ENCODE measurements at regions not wholly inside any gene's neighbourhood (a gene's known extent, or its start where the extent isn't known, plus 50 kb on each side); places are given as distances from the start of the nearest gene placed in this dataset.
"Not testable (repeated sequence)": the region's sequence is repeated elsewhere in the genome, so short reads cannot be mapped to it uniquely, and the experiment has no call there.

- no peak for DNase-seq (ENCODE audit: low read depth)
- in situ Hi-C loops (cut with HindIII; ENCODE audit: low pct_unique_long_range_greater_than_20kb, low sequenced_read_pairs) = no loop called here
These were observed 88.1 kb downstream of the POSTN start for GRCh38 chr13:37510441-37510840.

- no peak for DNase-seq (ENCODE audit: low read depth)
- in situ Hi-C loops (cut with HindIII; ENCODE audit: low pct_unique_long_range_greater_than_20kb, low sequenced_read_pairs) = no loop called here
These were observed 93.0 kb downstream of the POSTN start for GRCh38 chr13:37505531-37505930.

- in situ Hi-C loops (cut with HindIII; ENCODE audit: low pct_unique_long_range_greater_than_20kb, low sequenced_read_pairs) = no loop called here
- DNase-seq (ENCODE audit: low read depth) = no peak
These were observed 94.3 kb downstream of the POSTN start for GRCh38 chr13:37504251-37504650.

GRCh38 chr13:37503287-37503686 lies 95.3 kb downstream of the POSTN start:
- no peak for DNase-seq (ENCODE audit: low read depth)
- in situ Hi-C loops (cut with HindIII; ENCODE audit: low pct_unique_long_range_greater_than_20kb, low sequenced_read_pairs) = no loop called here

- in situ Hi-C loops (cut with HindIII; ENCODE audit: low pct_unique_long_range_greater_than_20kb, low sequenced_read_pairs); DNase-seq (ENCODE audit: low read depth): not testable (repeated sequence)
These were observed 96.1 kb downstream of the POSTN start for GRCh38 chr13:37502303-37502993.

GRCh38 chr13:37501187-37501586 lies 97.4 kb downstream of the POSTN start:
- in situ Hi-C loops (cut with HindIII; ENCODE audit: low pct_unique_long_range_greater_than_20kb, low sequenced_read_pairs) = no loop called here

GRCh38 chr13:37495046-37495445 lies 103.5 kb downstream of the POSTN start:
- in situ Hi-C loops (cut with HindIII; ENCODE audit: low pct_unique_long_range_greater_than_20kb, low sequenced_read_pairs) = no loop called here

More at GRCh38 chr13:37501187-37501586, 97.4 kb downstream of the POSTN start:
- no peak for DNase-seq (ENCODE audit: low read depth)

GRCh38 chr13:37493775-37494174 lies 104.8 kb downstream of the POSTN start:
- no peak for DNase-seq (ENCODE audit: low read depth)
- in situ Hi-C loops (cut with HindIII; ENCODE audit: low pct_unique_long_range_greater_than_20kb, low sequenced_read_pairs) = no loop called here

More at GRCh38 chr13:37495046-37495445, 103.5 kb downstream of the POSTN start:
- peak; percentile 53 for DNase-seq (ENCODE audit: low read depth)

DNA sequence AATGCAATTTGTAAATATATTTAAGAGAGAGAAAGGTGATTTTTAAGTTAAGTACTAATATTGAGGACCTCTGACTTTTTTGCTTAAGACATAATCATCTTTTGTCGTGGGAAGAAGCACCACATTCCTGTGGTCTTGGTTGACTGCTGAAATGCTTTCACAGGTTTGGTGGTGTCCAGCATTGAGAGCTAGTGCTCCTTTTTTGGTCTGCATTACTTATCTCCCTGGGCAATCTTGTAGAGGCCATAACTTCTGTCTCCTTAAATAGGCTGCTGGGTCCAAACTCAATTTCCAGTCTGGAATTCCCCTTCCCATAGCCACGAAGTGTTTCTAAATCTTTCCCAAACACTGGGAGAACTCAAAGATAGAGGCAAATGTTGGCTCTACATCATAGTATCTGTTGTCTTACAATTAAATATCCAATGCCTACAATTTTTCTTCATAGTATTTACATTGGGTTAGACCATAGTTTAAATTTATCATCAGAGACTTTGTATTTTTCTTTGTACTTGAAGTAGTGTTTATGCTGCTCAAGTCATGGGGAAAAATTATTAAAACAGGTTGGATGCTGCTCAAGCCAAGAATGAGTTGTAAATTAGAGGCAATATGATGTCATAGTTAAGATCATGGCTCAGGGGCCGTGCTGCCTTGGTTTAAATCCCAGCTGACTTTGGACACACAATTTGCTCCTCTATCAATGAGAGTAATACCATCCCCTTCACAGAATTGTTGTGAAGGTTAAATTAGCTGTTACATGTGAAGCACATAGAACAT lies 105.6 kb downstream of the POSTN start:
- in situ Hi-C loops (cut with HindIII; ENCODE audit: low pct_unique_long_range_greater_than_20kb, low sequenced_read_pairs) = no loop called here
- DNase-seq (ENCODE audit: low read depth) = peak; percentile 44

DNA sequence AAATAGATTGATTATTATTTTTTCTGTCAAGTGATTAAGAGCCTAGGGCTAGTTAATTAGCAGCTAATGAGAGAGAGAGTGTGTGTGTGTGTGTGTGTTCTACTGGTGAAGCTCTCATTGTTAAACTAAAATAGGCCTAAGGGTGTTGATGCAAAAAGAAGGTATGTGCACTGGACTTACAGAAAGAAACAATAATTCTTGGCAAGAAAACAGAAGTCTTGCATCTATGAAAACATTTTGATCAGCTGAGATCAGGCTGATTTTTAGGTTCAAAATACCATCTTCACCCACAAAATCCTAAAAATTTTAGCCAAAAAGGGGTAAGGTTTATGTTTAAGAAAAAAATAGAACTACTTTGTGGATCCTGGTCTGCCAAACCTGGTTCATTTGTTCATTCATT lies 106.5 kb downstream of the POSTN start:
- in situ Hi-C loops (cut with HindIII; ENCODE audit: low pct_unique_long_range_greater_than_20kb, low sequenced_read_pairs) = no loop called here
- no peak for DNase-seq (ENCODE audit: low read depth)

DNA sequence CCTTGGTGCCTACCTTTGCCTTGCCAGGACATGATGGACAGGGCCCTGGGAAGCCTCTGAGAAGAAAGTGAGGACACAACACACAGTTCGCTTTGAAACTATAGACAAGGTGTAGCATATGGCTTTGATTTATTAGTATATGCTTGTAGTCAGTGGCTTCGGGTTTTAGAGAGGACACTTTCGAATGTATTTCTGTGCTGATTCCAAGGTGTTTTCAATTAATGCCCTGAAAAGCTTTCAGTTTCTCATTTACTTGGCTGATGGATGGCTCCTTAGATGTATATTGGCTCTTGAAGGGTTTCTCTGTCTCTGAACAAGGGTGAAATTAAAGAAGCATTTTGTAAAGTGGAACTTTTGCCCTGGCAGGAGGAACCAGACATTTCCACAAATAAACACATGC lies 106.9 kb downstream of the POSTN start:
- in situ Hi-C loops (cut with HindIII; ENCODE audit: low pct_unique_long_range_greater_than_20kb, low sequenced_read_pairs) = no loop called here
- DNase-seq (ENCODE audit: low read depth) = no peak

- no peak for DNase-seq (ENCODE audit: low read depth)
- in situ Hi-C loops (cut with HindIII; ENCODE audit: low pct_unique_long_range_greater_than_20kb, low sequenced_read_pairs) = no loop called here
These were observed 108.3 kb downstream of the POSTN start for GRCh38 chr13:37490176-37490779.

- no peak for DNase-seq (ENCODE audit: low read depth)
- in situ Hi-C loops (cut with HindIII; ENCODE audit: low pct_unique_long_range_greater_than_20kb, low sequenced_read_pairs) = no loop called here
These were observed 109.8 kb downstream of the POSTN start for GRCh38 chr13:37488726-37489125.

GRCh38 chr13:37486171-37486681 lies 112.3 kb downstream of the POSTN start:
- no peak for DNase-seq (ENCODE audit: low read depth)
- in situ Hi-C loops (cut with HindIII; ENCODE audit: low pct_unique_long_range_greater_than_20kb, low sequenced_read_pairs) = no loop called here

- in situ Hi-C loops (cut with HindIII; ENCODE audit: low pct_unique_long_range_greater_than_20kb, low sequenced_read_pairs) = no loop called here
- no peak for DNase-seq (ENCODE audit: low read depth)
These were observed 112.8 kb downstream of the POSTN start for GRCh38 chr13:37485756-37486155.

- DNase-seq (ENCODE audit: low read depth) = no peak
These were observed 114.5 kb downstream of the POSTN start for GRCh38 chr13:37484056-37484455.

GRCh38 chr13:37482331-37482730 lies 116.2 kb downstream of the POSTN start:
- in situ Hi-C loops (cut with HindIII; ENCODE audit: low pct_unique_long_range_greater_than_20kb, low sequenced_read_pairs) = no loop called here
- DNase-seq (ENCODE audit: low read depth) = no peak

More at GRCh38 chr13:37484056-37484455, 114.5 kb downstream of the POSTN start:
- in situ Hi-C loops (cut with HindIII; ENCODE audit: low pct_unique_long_range_greater_than_20kb, low sequenced_read_pairs) = no loop called here

GRCh38 chr13:37481885-37482227 lies 116.7 kb downstream of the POSTN start:
- in situ Hi-C loops (cut with HindIII; ENCODE audit: low pct_unique_long_range_greater_than_20kb, low sequenced_read_pairs) = no loop called here
- DNase-seq (ENCODE audit: low read depth) = no peak

Data from Caki2 (cell line).